SK-N-SH (cell line): ENCODE measurements at regions not wholly inside any gene's neighbourhood (a gene's known extent, or its start where the extent isn't known, plus 50 kb on each side); places are given as distances from the start of the nearest gene placed in this dataset.

Experiments used
- TF ChIP-seq, protein P1 (sequence below): fragments of 200-600 bp; sonication (generic); IDR thresholded peaks from 2 replicates; pipeline ENCODE4 v1.6.1; 2017; ENCODE audit warnings: antibody characterized with exemption, mild to moderate bottlenecking, moderate library complexity
- TF ChIP-seq, protein P2 (sequence below): IDR thresholded peaks from 2 replicates; pipeline ENCODE4 v1.4.0; 2012; ENCODE audit warnings: low read depth, borderline replicate concordance

DNA sequence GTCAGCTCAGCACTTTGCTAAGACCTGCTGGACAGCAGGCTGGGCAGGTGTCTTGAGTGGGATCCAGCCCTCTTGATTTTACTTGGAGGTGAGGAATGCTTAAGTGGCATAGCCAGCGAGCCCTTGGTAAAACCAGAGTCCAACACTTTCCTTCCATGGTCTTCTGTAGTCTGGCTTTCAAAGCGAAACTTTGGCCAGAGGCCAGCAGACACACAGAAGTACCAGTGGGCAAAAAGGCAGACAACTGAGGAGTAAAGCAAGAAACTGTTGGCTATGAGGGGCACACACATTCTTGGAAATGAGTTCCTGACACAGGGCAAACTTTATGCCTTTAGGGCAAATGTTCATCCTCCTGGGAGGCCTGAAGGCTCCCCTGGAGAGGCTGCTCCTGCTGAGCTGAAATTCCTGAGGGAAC, 281.0 kb upstream of the POU3F1 start:
- TF ChIP-seq, protein P1, sequence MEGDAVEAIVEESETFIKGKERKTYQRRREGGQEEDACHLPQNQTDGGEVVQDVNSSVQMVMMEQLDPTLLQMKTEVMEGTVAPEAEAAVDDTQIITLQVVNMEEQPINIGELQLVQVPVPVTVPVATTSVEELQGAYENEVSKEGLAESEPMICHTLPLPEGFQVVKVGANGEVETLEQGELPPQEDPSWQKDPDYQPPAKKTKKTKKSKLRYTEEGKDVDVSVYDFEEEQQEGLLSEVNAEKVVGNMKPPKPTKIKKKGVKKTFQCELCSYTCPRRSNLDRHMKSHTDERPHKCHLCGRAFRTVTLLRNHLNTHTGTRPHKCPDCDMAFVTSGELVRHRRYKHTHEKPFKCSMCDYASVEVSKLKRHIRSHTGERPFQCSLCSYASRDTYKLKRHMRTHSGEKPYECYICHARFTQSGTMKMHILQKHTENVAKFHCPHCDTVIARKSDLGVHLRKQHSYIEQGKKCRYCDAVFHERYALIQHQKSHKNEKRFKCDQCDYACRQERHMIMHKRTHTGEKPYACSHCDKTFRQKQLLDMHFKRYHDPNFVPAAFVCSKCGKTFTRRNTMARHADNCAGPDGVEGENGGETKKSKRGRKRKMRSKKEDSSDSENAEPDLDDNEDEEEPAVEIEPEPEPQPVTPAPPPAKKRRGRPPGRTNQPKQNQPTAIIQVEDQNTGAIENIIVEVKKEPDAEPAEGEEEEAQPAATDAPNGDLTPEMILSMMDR = no peak
- TF ChIP-seq, protein P2, sequence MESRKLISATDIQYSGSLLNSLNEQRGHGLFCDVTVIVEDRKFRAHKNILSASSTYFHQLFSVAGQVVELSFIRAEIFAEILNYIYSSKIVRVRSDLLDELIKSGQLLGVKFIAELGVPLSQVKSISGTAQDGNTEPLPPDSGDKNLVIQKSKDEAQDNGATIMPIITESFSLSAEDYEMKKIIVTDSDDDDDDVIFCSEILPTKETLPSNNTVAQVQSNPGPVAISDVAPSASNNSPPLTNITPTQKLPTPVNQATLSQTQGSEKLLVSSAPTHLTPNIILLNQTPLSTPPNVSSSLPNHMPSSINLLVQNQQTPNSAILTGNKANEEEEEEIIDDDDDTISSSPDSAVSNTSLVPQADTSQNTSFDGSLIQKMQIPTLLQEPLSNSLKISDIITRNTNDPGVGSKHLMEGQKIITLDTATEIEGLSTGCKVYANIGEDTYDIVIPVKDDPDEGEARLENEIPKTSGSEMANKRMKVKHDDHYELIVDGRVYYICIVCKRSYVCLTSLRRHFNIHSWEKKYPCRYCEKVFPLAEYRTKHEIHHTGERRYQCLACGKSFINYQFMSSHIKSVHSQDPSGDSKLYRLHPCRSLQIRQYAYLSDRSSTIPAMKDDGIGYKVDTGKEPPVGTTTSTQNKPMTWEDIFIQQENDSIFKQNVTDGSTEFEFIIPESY = no peak
